ENCODE measurements at regions not wholly inside any gene's neighbourhood (a gene's known extent, or its start where the extent isn't known, plus 50 kb on each side); places are given as distances from the start of the nearest gene placed in this dataset.

DNA sequence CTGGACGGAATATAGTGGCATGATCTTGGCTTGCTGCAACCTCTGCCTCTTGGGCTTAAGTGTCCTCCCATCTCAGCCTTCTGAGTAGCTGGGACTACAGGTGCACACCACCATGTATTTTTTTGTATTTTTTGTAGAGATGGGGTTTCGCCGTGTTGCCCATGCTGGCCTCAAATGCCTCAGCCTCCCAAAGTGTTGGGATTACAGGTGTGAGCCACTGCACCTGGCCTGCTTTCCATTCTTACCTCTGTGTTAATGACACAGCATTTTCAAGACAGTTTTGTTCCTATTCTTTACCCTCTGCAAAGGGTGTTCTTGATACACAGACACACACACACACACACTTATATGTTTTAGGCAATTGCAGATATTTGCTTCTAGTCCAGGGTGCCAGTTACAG lies 113.3 kb downstream of the LRRC70 start:
- TF ChIP-seq, protein P1, sequence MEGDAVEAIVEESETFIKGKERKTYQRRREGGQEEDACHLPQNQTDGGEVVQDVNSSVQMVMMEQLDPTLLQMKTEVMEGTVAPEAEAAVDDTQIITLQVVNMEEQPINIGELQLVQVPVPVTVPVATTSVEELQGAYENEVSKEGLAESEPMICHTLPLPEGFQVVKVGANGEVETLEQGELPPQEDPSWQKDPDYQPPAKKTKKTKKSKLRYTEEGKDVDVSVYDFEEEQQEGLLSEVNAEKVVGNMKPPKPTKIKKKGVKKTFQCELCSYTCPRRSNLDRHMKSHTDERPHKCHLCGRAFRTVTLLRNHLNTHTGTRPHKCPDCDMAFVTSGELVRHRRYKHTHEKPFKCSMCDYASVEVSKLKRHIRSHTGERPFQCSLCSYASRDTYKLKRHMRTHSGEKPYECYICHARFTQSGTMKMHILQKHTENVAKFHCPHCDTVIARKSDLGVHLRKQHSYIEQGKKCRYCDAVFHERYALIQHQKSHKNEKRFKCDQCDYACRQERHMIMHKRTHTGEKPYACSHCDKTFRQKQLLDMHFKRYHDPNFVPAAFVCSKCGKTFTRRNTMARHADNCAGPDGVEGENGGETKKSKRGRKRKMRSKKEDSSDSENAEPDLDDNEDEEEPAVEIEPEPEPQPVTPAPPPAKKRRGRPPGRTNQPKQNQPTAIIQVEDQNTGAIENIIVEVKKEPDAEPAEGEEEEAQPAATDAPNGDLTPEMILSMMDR (conservative IDR thresholded peaks at IDR 0.05; ENCODE audit: low read depth, low read length) = no peak
- TF ChIP-seq, protein P2, sequence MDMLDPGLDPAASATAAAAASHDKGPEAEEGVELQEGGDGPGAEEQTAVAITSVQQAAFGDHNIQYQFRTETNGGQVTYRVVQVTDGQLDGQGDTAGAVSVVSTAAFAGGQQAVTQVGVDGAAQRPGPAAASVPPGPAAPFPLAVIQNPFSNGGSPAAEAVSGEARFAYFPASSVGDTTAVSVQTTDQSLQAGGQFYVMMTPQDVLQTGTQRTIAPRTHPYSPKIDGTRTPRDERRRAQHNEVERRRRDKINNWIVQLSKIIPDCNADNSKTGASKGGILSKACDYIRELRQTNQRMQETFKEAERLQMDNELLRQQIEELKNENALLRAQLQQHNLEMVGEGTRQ (IDR thresholded peaks at IDR 0.05; ENCODE audit: low read depth, low read length) = no peak
- TF ChIP-seq RCOR1 (IDR thresholded peaks at IDR 0.05; ENCODE audit: insufficient replicate concordance, low read length) (no peak), CEBPB (IDR thresholded peaks at IDR 0.05; ENCODE audit: low read depth, low read length) (no peak), MXI1 (IDR thresholded peaks at IDR 0.05; ENCODE audit: borderline replicate concordance, low read depth, low read length) (no peak), SMC3 (IDR thresholded peaks at IDR 0.05; ENCODE audit: low read depth, low read length) (no peak), POLR2A (IDR thresholded peaks at IDR 0.05; ENCODE audit: low read depth, low read length) (no peak)

All from IMR-90 (cell line).